Islet precursor cell (in vitro differentiated cells): ENCODE measurements at regions not wholly inside any gene's neighbourhood (a gene's known extent, or its start where the extent isn't known, plus 50 kb on each side); places are given as distances from the start of the nearest gene placed in this dataset.
"Not testable (repeated sequence)": the region's sequence is repeated elsewhere in the genome, so short reads cannot be mapped to it uniquely, and the experiment has no call there.

Experiments
- DNase-seq: peaks from one replicate; pipeline ENCODE4 v3.0.0-alpha.2; 2018

DNA sequence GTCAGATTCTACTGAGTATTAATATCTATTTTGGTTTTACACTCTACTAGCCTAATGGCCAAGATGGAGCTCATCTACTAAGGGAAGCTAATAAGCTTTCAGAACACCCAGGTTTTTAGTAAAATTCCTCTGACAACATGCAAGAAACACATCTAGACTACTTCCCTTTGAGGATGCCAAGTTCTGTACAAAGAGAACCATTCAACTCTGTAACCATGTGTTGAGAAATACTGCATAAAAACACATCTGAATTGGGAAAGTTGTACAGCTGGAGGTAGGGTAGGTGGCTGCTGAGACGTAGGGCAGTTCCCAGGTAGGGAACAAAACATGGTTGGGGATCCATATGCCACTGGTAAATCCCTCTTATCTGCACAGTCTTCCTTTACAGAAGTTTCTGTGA lies 66.2 kb downstream of the SC5D start:
- DNase-seq: no peak

DNA sequence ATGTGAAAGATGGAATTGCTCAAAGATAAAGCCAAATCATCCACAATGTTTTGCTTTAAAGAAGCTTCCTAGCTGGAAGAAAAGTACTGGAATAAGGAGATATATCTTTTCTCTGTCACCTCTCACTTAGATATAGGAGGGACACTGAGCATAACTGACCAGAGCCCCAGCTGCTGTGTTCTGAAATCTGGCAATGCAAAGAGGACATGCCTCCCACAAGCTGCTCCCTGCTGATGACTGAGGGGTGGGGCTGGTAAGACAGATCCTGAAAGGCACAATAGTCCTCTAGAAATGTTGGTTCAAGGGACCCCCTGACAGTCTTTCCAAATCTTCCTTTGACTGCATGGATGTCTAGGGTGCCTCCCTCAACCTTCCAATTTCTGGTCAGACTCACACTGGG lies 67.0 kb downstream of the SC5D start:
- DNase-seq: no peak

DNA sequence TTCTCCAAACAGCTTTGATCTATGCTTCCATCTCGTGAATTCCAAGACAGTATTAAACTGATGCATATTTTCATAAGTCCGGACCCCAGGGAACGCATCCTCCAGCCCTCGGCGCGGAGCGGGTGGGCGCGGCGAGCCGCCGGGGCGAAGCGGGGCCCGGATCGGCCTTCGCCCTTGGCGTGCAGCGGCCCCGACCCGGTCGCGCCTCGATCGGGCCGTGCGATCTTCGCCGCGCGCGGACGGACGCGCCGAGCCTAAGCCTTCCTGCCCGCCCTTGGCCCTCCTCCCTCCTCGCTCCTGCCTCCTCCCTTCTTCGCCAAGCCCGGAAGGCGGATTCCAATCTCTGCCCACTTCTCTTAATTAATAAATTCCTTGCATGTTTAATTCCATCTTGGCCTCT lies 70.4 kb downstream of the SC5D start:
- DNase-seq: not testable (repeated sequence)

DNA sequence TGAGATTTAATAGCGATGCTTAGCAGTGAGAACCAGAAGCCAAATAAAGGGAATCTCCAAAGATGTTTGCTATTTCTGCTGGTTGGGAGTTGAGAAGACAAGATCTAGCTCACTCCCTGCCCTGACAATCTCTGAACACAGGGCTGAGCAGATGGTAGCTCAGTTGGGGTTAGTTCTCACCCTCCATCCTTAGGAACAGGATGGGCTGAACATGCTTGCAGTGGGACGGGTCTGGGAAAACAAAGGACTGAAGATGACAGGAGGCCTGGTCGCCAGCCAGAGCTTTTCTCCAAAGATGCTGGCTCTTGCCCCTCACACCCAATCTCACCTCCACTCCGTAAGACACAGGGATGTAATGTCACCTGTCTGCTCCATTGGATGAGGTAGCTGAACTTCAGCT lies 72.7 kb downstream of the SC5D start:
- DNase-seq: no peak

DNA sequence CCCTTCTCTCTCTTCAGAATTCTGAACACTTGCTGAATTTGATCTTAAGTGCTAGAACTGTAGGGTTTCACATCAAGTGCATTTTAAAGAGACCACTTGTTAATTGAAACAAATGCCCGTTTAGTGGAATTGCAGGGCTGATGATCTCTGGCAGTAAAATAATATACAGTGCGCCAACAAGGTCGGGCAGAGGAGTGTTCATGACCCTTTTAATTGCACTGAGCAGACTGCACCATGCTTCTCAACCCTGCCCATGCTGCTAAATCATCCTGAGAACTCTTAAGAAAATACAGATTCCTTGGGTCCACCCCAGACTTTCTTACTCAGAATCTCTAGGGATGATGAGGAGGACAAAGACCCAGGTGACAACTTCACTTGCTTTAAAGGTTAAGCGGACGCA lies 73.5 kb downstream of the SC5D start:
- no peak for DNase-seq

DNA sequence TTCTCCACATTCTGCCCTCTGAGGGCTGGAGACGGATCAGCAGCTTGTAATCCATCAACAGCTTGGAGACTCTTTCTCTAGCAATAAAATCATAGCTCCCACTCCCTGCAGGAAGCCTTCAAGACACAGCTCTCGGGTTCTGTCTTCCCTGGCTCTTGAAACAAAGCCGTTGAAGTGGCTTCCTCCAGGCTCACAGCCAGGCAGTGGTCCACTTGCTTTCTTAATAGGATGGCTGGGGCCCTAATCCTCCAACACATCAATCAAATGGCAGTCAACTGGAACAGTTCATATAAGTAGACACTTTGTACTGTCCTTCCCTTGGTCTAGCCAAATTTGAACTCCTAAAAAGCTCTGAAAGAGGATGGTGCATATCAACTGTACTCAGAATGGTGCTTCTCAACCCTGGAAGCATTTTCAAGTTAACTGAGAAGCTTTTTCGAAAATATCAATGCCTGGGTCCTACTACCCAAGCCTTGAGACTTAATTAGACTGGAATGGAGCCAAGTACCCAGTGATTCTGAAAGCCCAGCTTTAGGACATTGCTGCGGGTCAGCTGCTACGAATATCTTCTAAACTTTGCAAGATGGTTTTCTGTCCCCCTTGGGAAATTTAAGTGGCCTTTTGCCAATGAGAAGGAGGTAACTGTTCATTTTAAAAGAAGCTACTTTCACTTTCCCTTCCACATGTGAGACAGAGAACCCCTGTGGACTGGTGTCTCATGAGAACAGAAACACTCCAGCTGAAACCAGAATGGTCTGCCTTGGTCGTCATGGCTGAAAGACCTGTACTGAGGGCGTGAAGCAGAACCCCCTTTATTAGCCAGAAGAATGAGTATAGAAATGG lies 74.7 kb downstream of the SC5D start:
- DNase-seq: no peak

DNA sequence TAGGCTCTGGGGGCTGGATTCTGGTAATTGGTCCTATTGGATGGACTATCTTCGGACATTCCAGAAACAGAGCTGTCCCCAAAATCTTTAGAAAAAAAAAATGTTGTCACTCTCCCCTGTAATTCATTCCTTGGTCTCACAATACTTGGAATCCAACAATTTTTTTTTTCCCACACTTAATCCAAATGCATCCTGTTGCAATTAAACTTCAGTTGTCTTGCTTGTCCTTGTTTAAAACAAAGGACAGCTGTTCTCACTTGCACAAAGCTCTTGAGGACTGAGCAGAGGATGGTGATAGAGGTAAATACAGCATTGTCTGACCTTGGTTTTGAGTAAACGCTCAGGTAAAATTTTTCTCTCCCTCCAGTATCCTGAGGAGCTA lies 75.3 kb downstream of the SC5D start:
- DNase-seq: no peak

DNA sequence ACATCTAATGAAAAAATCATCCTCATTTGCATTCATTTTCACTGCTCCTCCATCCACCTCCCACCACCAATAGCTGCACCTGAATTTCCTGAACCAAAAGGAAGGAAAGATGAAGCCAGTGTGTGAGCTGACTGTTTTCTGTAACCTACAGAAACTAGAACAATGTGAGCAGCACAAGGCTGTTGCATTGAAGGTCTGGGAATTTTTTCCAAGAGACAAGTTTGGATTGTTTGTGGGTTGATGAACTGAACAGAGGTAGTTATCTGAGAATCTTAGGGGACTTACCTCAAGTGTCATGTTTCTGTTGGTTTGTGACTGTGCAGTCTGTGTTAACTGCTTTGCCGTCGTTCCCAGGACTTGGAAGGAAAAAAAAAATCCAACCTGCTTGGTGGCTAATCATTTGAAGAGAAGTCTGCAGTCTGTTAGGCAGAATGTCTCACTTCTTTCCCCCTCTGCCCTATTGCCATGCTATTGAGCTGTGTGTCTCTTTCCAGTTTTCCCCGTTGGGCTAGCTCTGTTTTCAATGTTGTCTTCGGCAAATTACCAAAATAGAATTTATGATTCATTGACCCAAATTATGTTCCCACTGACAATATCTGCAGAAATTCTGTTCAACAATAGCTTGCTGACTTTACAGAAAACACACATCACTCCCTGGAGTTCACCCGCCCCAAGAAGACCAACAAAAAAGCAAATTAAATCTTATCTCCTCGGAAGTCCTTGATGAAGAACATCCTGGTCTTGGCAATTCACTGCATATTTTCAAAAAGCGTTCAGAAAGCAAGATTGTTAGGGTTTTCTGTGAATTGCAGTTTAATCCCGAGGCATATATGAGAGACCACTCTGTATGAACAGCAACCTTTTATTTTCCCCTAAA lies 76.0 kb downstream of the SC5D start:
- DNase-seq: peak; percentile 57

DNA sequence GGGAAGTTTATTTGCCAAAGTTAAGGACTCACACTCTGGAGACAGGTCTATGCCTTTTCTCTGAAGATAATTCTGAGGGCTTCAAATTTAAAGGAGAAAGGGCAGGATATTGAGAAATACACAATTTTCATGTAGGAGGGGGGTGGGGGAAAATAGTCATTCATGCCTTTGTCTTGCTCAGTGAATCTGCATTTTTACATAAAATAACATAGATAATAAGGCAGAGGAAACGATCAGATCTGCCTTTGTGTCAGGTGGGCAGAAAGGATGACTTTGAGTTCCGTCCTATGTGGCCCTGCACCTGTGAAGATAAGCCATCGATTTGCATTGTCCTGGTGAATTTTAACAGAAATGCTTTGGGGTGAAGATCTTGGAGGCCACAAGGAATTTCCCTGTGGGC lies 76.8 kb downstream of the SC5D start:
- no peak for DNase-seq

DNA sequence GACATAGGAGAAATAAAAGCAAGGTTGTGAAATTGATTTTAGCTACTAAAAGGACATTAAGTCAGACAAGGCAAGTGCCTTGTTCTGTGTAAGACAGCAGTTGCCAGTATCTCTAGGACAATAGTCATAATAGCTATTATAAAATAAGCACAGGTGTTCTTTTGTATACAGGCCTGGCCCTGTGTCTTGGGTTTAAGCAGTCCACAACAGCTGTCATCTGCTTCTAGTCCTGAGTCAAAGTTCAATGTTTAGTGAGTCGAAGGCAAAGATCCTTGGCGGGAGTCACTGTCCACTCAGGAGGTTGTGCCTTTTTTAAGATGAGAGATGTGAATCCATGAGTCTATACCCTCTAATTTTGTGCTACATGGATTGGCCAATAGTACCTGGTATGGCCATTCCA lies 79.5 kb downstream of the SC5D start:
- no peak for DNase-seq

DNA sequence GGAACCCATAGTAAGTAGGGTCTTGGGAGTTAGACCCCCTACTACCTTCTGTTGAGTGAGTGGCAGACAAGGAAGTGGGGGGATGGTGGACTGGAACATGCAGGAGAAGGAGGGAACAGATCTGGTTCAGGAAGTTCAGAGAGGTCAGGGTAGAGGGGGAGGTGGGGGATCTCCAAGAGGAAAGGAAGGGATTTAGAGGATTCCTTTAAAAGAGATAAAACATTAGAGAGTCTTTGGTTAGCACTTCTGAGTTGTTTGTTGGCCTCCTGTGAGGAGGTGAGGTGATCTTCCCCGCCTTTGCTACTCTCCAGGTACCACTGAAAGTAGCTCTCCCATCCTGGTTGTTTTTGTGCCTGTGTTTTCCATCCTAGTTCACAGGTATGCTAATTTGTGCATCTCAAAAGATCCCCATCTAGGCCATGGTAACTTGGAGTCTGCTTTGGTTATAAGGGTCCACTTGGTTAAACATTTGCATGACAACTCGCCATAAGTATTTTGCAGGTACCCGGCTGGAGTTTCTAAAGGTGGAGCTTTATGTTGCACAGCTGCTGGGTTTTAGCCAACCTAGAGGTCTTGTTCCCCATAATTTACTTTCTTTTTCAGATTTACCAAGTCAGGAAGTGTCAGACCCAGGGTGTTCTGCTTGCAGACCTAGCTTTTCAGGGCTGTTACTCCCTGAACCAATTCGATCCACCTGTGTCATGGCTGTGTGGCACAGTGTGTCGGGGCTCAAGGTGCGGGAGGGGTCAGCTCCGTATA lies 79.3 kb upstream of the SORL1 start:
- no peak for DNase-seq

DNA sequence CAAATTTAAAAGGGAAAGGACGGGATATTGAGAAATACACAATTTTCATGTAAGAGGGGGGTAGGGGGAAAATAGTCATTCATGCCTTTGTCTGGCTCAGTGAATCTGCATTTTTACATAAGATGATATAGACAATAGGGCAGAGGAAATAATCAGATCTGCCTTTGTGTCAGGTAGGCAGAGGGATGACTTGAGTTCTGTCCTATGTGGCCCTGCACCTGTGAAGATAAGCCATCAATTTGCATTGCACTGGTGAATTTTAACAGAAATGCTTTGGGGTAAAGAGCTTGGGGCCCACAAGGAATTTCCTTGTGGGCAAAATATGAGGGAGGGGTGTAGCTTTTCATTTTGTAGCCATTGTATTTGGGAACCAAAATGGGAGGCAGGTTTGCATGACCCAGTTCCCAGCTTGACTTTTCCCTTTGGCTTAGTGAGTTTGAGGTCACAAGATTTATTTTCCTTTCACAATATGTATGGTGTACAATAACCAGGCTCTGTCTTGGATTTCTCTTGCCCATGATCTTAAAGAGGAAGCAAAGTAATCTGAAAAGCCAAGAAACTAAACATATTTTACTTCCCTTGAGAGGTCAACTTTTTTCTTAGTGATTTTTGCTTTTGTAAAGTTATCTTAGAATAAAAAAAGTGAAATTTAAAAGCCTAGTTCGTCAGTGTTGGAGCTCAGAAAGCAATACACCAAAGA lies 77.7 kb upstream of the SORL1 start:
- DNase-seq: no peak

DNA sequence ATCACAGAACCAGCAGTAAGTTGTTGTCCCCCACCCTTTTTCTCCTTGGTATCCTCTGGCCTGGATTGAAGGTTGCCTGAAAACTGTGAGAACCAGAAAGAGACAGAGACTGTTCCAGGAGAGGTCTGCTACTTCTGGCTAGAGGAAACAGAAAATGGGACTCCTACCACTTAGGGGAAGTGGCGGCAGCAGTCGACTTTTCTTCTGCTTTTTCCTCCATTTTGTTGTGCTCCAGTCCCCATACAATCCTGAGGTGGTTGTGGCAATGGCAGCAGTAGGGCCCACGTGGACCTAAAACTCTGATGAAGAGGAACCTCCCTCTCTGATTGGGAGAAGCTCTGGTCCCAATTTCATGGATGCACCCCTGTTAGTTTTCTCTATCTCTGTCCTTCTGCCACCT lies 76.0 kb upstream of the SORL1 start:
- DNase-seq: no peak

DNA sequence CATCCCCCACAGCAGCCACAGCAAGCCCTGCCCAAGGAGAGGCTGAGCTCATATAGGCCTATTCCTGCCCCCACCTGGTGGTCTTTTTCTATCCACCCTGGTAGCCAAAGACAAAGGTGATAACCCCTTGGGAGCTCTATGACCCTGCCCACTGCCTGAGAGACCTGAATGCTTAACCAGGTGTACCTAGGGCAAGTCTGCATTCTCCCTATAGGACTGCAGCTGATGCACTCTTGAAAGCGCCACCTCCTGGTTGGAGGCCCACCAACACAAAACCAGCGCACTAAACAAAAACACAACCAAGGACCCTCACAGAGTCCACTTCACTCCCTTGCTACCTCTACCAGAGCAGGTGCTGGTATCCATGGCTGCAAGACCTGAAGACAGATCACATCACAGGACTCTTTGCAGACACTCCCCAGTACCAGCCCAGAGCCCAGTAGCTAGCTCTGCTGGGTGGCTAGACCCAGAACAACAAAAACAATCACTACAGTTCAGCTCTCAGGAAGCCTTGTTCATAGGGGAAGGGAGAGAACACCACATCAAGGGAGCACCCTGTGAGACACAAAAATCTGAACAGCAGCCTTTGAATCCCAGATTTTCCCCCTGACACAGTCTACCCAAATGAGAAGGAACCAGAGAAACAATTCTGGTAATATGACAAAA lies 72.8 kb upstream of the SORL1 start:
- DNase-seq: not testable (repeated sequence)

DNA sequence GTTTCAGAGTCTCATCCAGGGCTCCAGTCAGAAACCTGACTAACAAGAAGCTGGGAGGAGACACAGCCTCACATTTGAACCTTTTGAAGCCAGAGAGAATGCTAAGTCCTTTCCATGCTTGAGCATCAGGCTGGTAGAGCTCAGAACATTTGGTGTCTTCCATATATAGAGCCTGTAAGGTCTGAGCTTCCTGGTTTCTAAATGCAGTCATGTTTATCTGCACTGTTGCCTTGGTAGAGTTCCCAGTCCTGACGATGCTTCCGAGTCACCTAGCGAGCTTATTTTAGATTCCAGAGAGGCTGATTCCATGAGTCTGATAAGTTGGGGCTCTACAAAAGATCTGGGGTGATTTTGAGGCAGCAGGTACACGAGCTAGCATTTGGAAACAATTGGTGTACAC lies 68.4 kb upstream of the SORL1 start:
- DNase-seq: no peak

DNA sequence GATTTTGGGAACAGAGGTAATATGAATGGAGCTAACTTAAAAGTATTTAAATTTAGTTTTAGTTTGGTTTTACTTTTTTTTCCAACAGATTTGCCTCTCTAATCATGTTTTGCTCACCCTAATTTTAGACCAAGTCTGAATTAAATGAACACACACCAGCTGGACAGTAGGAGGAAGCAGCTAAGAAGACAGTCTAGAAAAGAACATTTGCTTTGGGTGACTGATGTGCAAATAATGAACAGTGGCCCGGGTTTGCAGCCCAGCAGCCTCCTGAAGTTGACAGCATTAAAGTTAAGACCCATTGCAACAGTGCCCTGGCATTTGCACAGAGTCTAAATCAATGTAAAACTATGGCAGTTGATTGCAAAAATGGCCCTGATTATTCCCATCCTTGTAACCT lies 66.4 kb upstream of the SORL1 start:
- DNase-seq: no peak
